ENCODE measurements at regions not wholly inside any gene's neighbourhood (a gene's known extent, or its start where the extent isn't known, plus 50 kb on each side); places are given as distances from the start of the nearest gene placed in this dataset.

DNA sequence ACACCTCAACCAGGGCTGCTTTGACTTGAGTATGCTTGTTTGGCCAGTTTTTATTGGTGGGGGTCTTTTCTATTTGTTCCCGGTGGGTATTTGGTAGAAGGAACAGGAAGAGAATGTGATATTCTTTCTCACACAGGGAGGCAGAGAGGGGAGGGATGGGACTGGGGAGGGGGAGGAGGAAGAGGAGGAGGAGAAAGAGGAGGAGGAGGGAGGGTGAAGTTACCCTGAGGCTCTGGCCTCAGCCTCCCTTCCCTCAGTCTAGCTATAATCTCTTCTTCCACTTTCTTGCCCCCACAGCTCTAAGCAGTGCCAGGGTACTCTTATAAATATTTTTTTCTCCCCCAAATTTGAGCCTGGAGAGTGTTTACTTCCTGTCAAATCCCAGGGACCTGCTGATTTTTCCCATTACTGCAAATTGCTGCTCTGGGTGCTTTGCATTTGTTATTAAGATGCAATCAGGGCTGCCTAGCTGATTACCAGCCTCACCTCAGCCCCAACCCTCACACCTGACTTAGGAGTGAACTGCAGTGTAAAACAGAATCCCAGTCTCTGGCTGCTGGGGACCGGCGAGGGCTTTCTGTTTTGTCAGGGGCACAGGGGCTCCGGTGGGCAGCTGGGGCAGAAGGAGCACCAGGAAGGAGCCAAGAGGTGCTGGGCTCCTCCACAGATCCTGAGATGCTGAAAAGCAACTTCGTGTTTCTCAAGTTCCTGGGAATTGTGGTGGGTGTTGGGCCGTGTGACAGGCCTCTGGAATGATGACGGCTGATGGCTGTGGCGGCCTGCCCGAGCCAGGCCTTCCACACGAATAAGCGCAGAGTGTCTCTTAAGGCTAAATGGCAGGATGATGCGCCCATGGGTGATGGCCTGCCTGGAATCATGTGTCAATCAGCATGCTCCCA lies 141.4 kb downstream of the CD83 start:
- no peak for DNase-seq

DNA sequence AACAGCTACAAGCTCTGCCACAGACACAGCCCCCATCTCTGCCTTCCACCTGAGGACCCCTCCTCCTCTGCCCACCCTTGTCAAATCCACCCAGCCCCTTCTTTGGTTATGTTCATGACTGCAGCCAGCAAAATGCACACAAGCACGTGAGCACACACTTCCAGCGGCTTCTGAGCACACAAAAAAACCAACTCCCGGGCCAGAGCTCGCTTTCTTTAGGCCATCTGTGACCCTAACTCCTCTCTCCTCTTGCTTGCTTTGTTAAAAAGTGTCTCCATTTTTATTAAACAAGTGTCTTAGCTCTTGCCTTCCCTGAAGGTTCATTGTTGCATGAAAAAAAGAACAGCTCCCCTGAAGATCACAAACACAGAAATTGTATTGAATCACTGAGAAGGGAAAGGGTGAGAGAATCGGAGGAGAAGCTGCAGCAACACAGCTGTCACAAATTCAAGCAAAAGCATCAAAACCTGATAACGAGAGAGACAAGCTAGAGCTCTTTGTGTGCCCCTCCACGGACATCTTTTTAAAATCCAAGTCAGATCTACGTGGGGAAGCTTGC lies 142.1 kb downstream of the CD83 start:
- no peak for DNase-seq

DNA sequence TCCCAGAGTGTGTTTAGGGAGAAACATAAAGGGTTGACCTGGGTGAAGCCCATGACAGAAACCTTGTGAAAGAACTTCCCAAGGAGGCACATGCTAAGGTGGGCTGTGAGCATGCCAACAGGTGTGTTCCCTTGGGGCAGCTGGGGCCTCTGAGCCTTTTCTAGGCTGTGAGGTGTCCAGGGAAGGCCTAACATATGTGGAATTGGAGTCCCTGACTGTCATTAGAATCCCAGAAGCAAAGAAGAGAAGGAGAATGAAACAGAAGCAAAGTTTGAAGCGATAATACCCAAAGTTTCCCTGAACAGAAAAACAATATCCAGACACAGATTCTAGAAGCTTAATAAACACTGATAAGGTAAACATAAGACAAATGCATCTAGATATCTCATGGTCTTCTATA lies 143.3 kb downstream of the CD83 start:
- no peak for DNase-seq

DNA sequence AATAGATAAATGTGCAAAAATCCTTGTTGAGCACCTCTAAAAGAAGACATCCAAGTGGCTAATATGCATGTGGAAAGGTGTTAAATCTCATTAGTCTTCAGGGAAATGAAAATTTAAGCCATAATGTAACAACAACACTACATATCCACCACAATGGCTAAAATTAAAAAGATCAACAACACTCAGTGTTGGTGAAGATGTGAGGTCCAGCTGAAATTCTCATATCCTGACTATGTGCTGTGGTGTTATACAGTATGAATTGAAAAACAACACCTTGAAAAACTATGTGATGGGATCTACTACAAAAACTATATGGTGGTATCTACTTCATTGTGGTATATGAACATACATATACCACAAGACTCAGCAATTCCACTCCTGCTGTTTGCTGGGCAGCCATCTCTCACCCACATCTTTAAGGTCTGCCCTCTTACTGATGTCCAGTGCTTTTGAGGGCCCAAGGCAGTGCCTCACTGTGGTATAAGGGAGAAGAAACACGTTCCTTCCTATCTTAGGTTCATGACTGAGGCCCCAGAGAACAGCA lies 146.4 kb downstream of the CD83 start:
- no peak for DNase-seq

DNA sequence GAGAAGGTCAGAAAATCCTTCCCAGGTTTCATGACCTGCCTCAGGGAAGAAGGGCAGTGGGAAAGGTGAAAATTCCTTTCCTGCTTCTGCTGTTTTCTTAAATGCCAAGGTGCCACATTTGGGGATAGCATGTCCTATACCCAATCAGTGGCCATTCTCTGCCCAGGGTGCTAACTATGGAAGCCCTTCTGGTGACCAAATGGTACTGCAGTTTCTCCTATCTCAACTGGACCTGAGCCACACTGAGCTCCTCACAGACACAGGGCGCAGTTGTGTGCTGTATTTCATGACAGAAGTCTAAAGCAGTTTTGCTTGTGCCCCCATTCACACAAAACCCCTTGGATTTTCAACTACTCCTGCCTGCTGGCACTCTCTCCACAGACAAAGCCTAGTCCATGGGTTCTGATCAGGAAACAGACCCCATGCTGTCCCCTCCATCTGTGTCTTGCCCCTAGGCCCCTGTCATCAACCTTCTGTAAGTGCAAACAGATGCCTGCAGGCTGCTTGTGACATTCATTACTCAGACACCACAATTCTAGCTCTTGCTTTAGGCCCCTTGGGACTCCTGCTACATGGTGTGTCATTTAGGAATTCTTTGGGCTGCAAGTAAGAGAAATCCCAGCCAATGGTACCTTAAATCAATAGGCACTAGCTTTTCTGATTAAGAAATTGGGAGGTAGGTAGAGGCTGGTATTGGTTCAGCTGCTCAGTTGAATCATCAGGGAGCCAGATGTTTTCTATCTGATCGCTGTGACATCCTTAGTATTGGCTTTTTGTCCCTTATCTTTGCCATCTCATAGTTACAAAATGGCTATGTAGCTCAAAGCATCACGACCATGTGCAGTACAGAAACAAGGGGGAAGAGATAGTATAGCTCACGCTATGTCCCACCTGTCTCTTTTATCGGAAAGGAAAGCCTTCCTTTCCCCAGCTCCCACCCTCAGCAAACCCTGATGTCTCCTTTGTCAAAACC lies 147.8 kb downstream of the CD83 start:
- no peak for DNase-seq

DNA sequence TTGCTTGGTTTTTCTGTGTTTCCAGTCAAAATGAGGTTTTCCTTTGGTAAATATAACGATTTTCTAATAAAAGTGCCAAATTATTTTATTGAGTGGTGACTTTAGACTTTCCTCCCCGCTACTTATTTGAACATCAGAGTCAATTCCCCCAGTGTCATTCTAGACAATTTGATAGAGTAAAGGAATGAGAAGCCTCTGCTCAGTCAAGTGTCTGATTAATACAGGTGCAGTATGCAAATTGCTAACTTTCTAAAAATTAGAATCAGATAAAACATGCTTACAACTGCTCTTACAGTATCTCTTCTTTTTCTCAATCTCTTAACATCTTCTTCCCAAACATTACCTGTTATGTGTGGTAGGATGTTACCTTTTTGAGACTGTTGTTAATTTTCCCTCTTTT lies 148.7 kb downstream of the CD83 start:
- no peak for DNase-seq

DNA sequence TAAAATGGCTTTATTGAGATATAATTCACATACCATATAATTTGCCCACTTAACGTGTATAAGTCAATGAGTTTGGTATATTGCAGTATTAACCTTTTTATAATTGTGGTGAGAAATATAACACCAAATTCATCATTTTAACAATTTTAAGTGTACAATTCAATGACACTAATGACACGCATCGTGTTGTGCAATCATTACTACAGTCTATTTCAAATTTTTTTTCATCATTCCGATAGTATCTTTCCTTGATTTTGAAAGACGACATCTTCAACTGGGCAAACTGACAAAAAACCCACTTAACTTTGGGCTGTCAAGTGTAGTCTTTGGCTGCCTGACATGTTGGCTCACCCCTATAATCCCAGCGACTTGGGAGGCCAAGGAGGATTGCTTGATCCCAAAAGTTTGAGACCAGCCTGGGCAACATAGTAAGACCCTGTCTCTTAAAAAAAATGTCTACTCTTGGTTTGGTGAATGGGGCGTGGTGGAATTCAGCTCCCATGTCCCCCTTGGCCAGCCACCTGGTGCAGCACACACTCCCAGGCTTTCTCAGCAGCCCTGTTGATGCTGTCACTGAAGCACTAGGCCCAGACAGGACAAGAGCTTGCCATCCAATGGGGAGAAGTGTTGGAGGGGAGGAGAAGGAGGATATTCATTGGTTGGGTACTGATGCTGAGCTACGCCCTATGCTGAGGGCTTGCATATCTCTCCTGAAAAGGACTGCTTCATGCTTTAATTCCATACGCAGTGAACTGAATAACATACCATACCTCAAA lies 150.5 kb downstream of the CD83 start:
- DNase-seq, result no peak

DNA sequence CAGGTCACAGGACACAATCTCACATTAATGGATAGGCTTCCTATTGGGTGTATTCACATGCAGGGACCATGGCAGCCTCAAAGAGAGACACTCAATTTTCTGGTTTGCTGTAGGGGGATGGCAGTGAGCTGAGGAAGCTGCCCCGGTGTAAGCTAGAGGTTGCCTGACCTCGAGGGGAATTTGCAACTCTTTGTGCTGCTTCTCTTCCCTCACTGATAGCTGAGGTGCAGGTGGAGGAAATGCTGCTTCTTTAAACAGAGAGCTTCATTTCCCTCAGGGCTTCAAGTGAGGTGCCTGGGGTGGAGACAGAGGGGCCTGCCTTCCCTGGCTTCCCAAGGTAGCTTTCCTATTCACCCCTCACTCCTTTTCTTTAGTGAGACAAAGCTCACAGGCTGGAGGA lies 151.9 kb downstream of the CD83 start:
- DNase-seq, result no peak

DNA sequence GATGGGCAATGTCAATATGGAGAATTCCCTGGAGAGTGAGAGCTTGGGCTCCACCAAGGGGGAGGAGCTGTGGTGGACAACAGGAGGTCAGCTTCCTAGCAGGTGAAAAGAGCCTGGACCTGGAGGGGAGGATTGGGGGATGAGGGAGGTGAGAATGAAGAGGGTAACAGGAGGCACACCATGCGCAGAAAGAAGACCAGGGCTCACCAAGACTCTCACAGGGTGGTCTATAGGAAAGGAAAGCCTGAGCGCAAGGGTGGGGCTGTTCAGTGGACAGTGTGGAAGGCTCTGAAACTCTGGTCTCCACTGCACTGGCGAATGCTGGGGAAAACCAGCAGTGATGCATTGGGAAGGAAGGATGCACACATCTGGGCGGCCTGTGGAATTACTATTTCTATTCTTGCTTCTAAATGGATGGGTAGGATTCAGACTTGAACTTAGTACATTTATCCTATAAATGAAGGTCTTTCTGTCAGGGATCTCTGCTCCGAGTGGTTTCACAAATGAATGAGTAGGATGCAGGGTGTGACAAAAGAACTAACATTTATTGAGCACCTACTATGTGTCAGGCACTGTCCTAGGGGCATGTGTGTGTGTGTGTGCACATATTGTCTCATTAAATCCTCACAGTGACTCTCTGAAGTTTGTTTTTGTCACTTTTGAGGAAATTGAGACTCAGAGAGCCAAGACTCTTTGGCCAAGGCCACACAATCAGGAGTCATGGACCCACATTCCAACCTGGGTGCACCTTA lies 152.7 kb downstream of the CD83 start:
- no peak for DNase-seq

DNA sequence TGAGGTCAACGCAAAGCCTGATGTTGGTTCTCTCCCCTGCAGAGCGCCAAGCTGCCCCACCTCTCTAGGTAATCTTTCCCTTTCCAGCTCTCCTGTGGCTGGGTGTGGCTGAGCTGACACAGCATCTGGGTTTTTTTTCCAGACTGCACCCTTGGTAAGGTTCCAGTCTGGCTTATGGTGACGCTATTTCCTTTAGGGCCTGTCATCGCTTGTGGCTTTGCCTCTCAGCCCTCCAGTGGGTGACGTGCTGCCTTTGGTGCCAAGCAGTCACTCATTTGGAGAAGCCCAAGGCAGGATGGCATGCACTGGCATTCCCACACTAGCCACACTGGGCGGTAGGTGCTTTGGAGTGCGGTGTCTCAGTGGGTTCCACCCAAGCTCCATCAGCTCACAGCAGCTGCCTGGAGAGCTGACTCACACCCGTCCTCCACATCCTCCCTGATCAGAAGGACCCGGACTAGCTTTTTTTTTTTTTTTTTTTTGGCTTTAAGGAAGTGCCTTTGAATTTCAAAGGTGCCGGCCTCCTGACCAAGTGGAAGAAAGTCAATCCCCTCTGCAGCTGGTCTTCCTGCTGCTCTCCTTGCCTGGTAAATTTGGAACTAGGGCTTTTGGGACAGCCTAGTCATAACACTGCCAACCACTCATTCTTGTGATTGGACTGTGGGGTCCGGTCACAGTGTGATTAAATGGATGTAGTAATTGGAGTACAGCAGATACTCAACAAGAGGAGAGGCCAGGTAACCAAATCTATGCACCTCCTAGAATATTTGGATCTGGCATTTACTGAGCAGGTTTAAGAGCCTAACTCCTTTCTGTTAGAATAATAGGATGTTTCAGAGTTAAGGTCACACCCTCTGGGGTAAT lies 153.6 kb downstream of the CD83 start:
- peak; percentile 89 to 94 (median 90) for DNase-seq

DNA sequence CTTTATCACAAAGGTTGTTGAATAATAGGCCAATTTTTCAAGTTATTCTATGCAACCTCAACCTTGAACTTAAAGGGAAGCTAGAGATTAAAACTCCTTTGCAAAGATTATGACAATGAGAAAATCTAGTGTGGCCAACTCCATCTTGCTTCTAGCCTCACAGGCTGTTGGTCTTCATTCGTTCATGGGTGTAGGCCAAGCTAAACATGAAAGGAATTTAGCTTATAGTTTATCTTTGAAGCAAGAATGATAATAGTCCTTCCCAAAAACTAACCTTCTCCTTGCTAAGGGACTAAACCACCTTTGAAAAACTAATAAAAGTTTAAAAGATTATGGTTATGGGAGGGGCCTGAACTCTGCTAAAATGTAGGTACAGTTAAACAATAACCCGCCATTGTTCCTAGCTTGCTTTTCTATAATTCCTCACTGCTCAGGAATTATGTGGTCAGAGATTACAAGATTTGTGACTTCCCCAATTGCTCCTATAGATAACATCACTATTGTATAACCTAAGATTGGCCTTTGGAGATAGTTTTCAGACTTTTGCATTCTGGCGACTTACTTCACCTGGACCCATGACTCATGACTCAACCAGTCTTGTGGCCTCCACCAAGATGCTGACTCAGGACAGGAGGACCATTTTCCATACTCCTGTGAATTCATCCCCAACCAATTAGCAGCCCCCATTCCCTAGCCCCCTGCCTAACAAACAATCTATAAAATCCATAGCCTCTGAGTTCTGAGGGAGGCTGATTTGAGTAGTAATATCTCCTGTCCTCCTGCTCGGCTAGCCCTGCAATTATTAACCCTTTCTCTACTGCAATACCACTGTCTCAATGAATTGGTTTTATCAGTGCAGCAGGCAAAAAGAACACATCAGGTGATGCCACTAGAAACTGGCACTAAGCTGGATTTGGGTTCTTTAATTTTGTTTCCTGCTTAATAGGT lies 154.5 kb downstream of the CD83 start:
- peak; percentile 55 to 63 (median 62) for DNase-seq

DNA sequence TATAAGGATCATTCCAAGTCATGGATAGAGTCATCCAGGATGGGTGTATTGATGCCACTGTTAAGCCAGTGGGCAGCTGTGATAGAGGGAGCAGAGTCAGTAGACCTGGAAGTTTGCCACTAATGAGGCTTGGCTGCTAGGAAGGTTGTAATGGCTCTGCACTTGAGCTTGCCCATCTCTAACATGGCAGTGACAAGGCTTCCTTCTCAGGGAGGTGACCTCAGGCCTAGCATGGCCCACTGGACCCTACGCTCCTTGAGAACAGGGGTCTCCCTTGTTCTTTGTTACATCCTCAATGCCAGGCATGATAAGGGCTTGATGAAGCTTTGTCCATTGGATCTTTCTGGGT lies 155.1 kb downstream of the CD83 start:
- no peak for DNase-seq

DNA sequence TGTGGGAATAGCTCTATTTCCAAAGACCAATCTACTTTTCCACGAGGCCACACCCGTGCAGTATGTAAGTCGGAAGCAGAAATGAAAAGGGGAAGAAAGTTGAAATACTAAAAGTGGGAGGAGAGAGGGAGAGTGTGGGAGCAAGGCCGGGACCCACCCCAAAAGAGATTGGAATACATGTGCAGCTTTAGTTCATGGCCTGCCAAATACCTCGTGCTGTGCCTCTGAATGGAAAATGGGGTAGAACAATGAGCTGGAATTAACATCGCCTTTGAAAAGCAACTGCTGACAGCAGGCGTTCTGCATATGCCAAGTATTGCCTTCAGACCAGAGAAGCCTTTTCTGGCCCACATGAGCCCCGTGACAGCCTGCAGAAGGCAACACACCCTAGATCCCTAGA lies 155.6 kb downstream of the CD83 start:
- peak; percentile 31 to 46 (median 38) for DNase-seq

DNA sequence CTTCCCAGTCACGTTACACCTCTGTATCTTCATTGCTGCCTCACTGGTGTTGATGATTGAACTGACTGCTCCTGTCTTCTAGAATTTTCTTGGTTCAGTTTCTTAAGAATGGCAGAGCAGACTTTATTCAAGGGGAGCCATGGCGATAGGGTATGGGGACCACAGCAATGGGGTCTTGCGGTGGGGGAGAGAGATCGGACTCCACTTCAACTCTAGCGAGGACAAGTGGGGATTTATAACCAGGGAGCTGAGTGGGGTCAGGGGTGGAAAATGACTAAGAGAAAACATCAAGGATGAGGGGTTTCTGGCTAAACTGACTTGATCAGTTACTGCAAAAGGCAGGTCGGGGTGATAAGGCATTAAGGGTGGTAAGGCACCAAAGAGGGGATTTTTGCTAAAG lies 156.4 kb downstream of the CD83 start:
- no peak for DNase-seq

DNA sequence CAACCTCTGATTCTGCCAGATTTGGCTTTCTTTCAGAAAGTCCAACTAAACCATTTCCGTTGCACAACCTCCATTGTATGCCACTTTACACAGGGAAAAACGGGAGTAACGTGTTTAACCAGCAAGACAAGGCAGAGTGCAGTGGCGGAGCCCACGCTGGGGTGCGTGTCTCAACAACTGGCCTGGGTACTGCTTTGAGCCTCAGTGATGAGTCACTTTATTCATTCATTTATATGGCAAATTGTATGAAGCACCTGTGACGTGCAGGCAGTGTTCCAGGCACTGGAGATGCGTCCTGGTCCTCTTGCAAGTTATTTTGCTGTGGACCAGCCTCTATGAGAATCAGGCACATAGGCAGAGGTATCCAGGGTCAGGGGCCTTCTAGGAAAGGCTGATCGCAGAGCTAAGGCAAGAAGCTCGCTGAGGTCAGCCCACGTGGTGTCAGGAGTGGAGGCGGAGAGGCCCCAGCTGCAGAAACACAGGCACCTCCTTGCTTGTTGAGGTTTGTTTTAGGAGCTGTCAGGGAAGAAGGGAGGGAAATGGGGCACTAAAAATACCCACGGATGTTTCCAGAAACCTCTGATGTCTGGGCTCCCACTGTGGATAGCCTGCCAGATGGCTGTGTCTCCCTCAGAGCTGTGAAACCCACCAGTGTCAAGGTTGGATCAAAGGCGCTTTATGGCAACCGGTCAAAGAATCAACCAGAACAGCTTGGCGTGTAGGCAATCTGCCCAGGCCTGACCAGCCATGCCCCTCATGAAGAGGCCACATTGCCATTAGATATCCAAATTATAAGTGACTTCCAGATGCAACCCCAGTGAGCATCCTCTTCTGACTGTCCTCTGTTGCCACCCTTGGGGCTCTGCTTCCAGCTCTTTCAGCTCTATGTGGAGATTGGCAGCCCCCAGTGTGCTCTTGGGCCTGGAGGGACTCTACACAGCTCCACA lies 157.2 kb downstream of the CD83 start:
- DNase-seq, result no peak

DNA sequence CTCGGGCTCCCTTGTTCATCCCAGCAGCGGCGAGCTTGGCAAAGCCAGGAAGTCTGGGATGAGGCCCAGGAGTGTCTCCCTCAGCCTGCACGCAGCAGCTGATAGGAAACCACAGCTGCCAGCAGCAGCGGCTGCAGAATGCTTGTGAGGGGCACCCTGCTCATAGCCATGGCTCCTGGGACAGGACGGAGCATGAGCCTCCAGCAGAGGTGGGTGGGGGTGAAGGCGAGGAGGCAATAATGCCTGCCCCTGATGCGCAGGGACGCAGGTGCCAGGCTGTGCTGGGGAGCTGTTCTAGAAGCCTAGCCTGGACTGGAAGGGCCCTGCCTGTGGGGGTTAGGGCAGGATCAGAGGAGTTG lies 157.9 kb downstream of the CD83 start:
- no peak for DNase-seq

DNA sequence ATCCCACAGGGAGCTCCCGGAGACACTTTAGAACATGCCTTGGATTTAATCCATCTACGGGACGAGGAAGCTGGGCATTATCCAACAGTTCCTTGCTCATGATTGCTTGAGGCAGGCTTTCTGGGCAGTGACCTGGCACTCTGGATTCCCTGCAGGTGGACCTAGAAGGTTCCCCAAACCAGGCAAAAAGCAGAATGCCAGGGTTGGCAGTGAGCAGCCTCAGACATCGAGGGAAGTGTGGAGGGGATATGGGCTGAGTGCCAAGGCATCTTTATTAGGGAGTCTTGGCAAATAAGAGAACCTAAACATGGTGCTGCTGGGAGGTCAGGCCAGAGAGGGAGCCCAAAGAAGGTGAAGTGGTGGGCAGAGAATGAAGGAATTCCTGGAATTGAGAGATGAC lies 158.5 kb downstream of the CD83 start:
- no peak for DNase-seq

DNA sequence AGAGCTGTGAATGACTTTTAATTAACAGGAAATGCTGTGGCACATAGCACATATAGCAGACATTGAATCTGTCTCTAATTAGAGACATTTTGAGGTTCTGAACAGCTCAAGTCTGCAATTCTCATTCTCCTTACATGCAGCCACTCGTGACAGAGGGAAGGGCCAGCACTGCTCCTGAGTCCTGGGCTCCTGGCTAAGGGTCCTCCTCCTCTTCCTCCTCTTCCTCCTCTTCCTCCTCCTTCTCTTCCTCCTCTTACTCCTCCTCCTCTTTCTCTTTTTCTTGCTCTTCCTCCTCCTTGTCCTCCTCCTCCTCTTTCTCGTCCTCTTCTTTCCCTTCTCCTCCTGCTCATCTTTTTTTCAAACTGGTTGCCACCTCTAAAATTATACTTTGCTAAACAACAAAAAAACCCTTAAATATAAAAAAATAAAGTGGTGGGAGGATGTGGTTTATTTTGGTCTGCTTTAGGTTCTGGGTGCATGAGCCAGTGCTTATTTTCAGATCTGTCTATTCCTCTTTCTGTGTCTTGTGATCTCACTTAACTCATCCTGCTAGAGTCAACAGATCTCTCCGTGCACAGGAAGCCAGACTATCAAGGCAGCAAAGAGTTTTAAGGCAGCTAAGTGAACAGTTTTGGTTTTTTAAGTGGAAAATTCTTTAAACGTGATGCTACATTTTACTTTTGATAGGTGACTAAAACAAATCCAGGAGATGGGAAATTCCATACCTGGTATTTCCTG lies 159.3 kb downstream of the CD83 start:
- peak; percentile 71 to 87 (median 86) for DNase-seq
